Activated T-helper 1 cell treated with Interleukin-2 at 50 U/mL for 16 hours (primary cell): ENCODE measurements at regions not wholly inside any gene's neighbourhood (a gene's known extent, or its start where the extent isn't known, plus 50 kb on each side); places are given as distances from the start of the nearest gene placed in this dataset.
"Not testable (repeated sequence)": the region's sequence is repeated elsewhere in the genome, so short reads cannot be mapped to it uniquely, and the experiment has no call there.

Source experiments
- DNase-seq: peaks from one replicate; pipeline ENCODE4 v3.0.0-alpha.2; 2020; ENCODE audit warnings: low read depth

DNA sequence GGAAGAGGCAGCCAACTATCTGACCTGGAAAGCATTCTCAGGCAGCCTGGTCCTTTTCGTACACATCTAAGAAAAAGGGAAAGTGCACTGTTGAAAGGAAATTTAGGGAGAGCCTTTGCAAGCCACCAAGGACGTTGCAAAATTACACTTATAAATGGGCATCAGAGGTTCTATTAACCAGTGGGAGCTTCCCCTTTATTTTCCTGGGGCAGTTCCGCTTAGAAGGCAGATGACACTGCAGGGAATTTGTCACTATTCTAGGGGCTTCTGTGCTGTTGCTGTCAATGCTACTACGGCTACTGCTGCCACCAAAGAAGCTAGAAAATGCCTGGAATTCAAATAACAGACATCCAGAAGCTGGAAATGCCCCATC lies 79.6 kb upstream of the AUTS2 start:
- DNase-seq: no peak

DNA sequence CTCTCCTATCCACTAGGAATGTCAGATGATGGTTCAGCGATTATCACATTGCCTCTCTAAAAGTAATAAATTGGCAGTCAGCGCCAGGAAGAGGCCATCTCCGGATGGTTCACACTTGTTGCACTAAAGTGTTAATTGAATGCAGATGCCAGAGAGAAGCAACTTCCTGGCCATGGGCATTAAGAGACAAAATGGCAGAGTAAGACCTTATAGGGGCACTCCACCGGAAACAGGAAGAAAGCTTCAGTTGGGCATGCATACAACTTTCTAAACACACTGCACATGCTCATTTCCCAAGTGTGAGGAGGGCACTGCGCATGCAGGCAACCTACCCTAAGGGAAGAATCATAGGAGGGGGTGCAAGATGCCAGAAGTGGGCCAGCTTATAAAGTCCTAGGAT lies 71.7 kb upstream of the AUTS2 start:
- DNase-seq: no peak

DNA sequence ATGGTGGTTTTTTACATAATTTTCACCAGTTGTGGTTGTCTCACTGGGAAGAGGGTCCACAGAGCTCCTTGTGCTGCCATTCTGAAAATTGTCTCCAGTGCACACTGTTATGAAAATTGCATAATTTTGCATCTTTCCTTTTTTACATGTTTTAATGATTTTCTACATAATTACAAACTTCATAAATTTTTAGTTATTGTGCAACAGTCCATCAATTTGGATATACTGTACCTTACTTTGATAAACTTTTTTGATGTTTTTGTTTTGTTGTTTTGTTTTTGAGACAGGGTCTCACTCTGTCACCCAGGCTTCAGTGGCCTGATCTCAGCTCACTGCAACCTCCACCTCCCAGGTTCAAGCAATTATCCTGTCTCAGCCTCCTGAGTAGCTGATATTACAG lies 70.6 kb upstream of the AUTS2 start:
- DNase-seq: no peak

DNA sequence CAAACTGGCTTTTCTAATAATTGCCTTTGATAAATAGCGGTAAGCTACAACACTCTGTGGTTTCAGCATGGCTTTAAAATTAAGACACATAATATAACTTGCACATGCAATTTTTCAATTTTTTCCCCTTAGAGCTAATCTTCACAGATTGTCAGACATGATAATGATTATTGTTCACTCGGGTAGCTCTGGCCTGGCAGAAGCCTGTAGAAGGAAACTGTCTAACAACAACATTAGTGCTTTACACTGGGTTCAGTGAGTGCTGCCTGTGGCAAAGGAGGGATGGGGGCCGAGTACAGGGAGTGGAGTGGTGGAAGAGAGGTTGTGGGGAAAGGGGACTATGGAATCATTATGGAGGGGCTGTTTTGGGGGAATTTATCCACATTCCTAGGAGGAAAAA lies 67.2 kb upstream of the AUTS2 start:
- DNase-seq: no peak

DNA sequence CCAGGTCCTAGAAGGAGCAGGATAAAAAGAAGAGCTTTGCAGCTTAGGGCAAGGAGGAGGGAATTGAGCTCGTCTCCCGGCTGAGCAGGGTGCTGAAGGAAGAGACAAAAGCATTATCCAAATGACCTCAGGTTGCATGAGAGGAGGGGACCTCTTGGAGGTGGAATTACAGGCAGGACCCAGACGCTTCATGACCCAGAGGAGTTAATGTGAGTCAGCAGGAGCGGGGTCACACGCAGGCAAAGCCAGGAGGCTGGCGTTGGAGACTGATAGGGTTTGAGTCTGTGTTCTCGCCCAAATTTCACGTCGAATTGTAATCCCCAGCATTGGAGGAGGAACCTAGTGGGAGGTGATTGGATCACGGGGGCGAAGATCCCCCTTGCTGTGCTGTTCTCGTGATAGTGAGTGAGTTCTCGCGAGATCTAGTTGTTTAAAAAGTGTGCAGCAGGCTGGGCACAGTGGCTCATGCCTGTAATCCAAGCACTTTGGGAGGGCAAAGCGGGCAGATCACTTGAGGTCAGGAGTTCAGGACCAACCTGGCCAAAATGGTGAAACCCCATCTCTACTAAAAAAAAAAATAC lies 63.7 kb upstream of the AUTS2 start:
- DNase-seq: no peak

DNA sequence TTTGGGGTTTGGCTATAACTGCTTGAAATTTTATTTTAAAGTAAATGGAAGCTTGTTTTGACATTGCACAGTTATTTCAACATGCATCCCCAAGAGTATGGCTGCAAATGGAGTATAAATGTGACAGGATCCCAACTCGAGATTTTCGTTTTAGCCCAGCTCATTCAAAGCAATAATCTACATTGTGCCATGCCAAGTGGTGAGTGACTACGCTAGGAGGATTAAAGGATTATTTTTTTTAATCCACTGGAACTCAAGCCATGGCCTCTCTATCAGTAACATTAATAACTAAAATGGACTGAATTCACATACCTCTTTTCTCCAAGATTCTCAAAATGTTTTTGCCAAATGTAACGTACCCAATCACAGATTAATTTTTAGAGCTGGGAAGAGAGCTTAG lies 60.6 kb upstream of the AUTS2 start:
- no peak for DNase-seq

DNA sequence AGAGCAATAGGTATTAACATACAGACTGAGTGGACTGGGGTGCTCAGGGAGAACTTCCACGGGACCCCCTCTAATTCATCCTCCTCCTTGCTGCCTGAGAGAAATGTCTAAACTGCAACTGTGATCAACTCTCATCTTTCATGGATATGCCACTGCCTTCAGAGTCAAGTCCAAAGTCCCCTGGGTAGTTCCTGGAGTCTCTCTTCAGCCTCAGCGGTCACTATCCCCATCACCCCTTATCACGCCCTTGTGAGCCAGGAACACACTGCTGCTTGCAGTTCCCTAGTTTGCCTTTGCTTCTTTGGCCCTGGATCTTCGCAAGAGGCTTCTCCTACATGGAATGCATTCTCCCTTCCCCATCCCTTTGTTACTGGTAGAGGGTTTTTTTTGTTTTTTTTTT lies 58.7 kb upstream of the AUTS2 start:
- DNase-seq: no peak

DNA sequence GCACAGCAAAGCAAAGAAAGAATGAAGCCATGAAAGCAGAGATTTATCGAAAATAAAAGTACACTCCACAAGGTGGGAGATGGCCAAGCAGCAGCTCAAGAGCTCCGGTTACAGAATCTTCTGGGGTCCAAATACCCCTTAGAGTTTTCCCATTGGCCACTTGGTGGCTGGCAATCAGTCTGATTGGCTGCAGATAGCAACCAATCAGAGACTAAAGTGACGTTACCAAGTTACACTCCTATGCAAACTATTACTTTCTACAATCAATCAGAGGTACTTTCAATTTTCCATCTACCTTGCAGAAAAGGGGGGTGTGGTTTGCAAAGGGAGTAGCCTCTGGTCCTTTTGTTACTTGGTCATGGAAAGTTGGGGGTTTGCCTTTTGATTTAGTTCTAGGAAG lies 58.0 kb upstream of the AUTS2 start:
- no peak for DNase-seq

DNA sequence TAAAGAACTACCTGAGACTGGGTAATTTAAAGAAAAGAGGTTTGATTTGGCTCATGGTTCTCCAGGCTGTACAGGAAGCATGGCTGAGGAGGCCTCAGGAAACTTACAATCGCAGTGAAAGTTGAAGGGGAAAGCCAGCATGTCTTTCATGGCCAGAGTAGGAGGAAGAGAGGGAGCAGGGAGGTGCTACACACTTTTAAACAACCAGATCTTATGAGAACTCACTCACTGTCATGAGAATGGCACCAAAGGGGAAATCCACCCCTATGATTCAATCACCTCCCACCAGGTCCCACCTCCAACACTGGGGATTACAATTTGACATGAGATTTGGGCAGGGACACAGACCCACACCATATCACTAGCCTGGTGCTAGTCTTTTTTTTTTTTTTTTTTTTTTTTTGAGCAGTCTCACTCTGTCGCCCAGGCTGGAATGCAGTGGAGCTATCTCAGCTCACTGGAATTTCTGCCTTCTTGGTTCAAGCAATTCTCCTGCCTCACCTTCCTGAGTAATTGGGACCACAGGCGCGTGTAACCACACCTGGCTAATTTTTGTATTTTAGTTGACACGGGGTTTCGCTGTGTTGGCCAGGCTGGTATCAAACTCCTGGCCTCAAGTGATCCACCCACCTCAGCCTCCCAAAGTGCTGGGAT lies 56.4 kb upstream of the AUTS2 start:
- DNase-seq: not testable (repeated sequence)

DNA sequence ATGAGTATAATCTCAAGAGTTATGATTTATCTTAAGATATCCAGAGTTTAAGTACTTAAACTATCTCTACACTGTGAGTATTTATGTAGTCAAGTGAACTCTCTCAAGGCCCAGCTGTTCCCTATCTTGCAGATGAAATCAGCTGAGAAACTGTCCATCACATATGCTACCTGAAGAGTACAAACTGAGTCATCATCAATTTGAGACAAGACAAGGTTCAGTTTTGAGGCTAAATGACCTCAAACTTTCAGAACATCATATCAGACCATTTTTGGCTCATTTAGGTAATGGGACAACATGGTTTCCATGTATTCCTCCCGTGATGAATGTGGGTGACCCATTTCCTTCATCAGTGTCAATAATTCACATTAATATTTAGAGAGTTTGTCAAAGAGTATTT lies 53.1 kb upstream of the AUTS2 start:
- DNase-seq: no peak
